Right lobe of liver (tissue), 6 donors: ENCODE measurements at regions not wholly inside any gene's neighbourhood (a gene's known extent, or its start where the extent isn't known, plus 50 kb on each side); places are given as distances from the start of the nearest gene placed in this dataset.

Source experiments
- ATAC-seq, 4 donors: fragments of 200-7000 bp; cut with Tn5 transposase; one replicate each; pipeline ENCODE4 v1.9.1; 2020; ENCODE audit warnings: mild to moderate bottlenecking in 4 of 4, moderate library complexity in 4 of 4
- DNase-seq, 3 donors: peaks; one replicate each; pipeline ENCODE4 v3.0.0-alpha.2; 2020
- H3K27ac ChIP-seq, 3 donors: fragments of 200-600 bp; one replicate each; pipeline ENCODE4 v1.8.0; 2022
- H3K27me3 ChIP-seq, 2 donors: fragments of 200-600 bp; one replicate each; pipeline ENCODE4 v1.8.0; 2022
- H3K36me3 ChIP-seq, 4 donors: fragments of 200-600 bp; sonication (generic) in 1 of 4; one replicate each; pipeline versions ENCODE4 v1.5.1 to v1.8.0; 2017 to 2022; ENCODE audit warnings: control low read depth in 1 of 4
- H3K4me1 ChIP-seq, 4 donors: fragments of 200-600 bp; sonication (generic) in 1 of 4; one replicate each; pipeline versions ENCODE4 v1.5.1 to v1.8.0; 2017 to 2022; ENCODE audit warnings: control low read depth in 1 of 4
- H3K4me3 ChIP-seq, 3 donors: fragments of 200-600 bp; one replicate each; pipeline ENCODE4 v1.8.0; 2022
- H3K9me3 ChIP-seq, 4 donors: fragments of 200-600 bp; sonication (generic) in 1 of 4; one replicate each; pipeline versions ENCODE4 v1.5.1 to v1.8.0; 2017 to 2022; ENCODE audit warnings: control low read depth in 1 of 4
- POLR2A ChIP-seq: fragments of 450-650 bp; IDR thresholded peaks from one replicate; pipeline ENCODE4 v1.6.1; 2017; ENCODE audit warnings: antibody characterized with exemption, mild to moderate bottlenecking
- WGBS: methylation state at CpG from one replicate; pipeline ENCODE4 v1.1.6; 2018; ENCODE audit warnings: low coverage, low lambda C conversion rate; ENCODE audit not compliant: insufficient coverage; ENCODE audit errors: missing lambda C conversion rate; 5-methylcytosine and 5-hydroxymethylcytosine counted together
- intact Hi-C, 2 donors: fragments of 100-400 bp; cut with DNase I; formaldehyde crosslinking; loops; one replicate each; pipeline versions ENCODE4 v1.11.2 to v1.14.1; 2022
- TF ChIP-seq, protein P1 (sequence below), 4 donors: fragments of 200-600 bp in 3 of 4; fragments of 450-650 bp in 1 of 4; IDR thresholded peaks; one replicate each; pipeline versions ENCODE4 v1.5.1 to v1.8.0; 2016 to 2022; ENCODE audit warnings: antibody characterized with exemption in 4 of 4, mild to moderate bottlenecking in 2 of 4
- donor health status: DM: no; HTN: yes; CAD: no.
- donor health status: DM: no; HTN: no; CAD: no.
- donor health status: DM: no; HTN: no; CAD: no.
- donor health status: DM: no; HTN: yes; CAD: no.
- donor health status: DM: no; HTN: yes; CAD: no.

DNA sequence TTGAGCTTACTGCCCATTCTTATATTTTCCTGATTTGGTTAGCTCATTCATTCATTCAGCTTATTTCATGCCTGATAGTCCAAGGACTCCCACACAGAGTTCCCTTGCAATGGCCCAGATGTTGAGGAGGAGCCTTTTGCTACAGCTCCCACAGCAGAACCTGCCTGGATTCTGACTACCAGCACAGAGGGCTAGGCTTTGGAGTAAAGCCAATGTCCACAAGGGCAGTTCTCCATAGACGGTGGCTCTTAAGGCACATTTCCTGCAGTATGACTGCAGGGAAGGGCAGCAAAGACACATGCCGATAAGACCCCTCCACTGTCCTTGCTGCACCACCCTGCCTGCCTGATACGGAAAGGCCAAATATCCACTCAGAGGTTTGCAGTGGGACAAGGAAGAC lies 112.3 kb upstream of the SYNDIG1 start:
- no peak overlapping the region for H3K4me3 ChIP-seq
- H3K27me3 ChIP-seq, result no peaks in the 10 kb centered on the region
- H3K4me1 ChIP-seq, result no peaks in the 10 kb centered on the region
- WGBS, result 40% methylated on average over 3 of the region's 3 CpGs
- H3K27ac ChIP-seq, result no peak overlapping the region
- H3K36me3 ChIP-seq, result no peaks in the 10 kb centered on the region
- H3K9me3 ChIP-seq, result no peaks in the 10 kb centered on the region
- peak in 1 of 4 donors; percentile 15 for ATAC-seq
- no peak for DNase-seq
- intact Hi-C loops, result no loop called here
- TF ChIP-seq, protein P1, sequence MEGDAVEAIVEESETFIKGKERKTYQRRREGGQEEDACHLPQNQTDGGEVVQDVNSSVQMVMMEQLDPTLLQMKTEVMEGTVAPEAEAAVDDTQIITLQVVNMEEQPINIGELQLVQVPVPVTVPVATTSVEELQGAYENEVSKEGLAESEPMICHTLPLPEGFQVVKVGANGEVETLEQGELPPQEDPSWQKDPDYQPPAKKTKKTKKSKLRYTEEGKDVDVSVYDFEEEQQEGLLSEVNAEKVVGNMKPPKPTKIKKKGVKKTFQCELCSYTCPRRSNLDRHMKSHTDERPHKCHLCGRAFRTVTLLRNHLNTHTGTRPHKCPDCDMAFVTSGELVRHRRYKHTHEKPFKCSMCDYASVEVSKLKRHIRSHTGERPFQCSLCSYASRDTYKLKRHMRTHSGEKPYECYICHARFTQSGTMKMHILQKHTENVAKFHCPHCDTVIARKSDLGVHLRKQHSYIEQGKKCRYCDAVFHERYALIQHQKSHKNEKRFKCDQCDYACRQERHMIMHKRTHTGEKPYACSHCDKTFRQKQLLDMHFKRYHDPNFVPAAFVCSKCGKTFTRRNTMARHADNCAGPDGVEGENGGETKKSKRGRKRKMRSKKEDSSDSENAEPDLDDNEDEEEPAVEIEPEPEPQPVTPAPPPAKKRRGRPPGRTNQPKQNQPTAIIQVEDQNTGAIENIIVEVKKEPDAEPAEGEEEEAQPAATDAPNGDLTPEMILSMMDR (IDR thresholded peaks at IDR 0.05), result no peak
- TF ChIP-seq POLR2A, result no peak

DNA sequence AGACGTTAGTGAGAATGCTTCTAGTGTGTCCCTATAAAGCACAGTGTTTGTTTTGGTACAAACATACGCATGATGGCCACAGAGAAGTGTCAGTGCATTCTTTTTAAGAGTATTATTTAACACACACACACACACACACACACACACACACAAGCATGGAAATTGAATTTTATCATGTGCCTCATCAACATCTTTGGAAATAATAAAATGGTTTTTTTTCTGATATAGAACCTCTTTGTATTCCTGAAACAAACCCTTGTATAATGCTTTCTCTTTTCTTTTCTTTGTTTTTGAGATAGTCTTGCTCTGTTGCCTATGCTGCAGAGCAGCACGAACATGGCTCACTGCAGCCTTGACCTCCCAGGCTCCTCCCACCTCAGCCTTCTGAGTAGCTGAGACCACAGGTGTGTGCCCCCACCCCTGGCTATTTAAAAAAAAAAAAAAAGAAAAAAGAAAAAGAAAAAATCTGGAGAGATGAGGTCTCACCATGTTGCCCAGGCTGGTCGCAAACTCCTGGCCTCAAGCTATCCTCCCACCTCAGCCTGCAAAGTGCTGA lies 116.2 kb upstream of the SYNDIG1 start:
- no peak for ATAC-seq
- Histone ChIP-seq H3K36me3 (no peaks in the 10 kb centered on the region), H3K27ac (no peak overlapping the region), H3K27me3 (no peaks in the 10 kb centered on the region), H3K9me3 (no peaks in the 10 kb centered on the region), H3K4me1 (no peaks in the 10 kb centered on the region), H3K4me3 (no peak overlapping the region)
- intact Hi-C loops, result no loop called here
- no peak for TF ChIP-seq POLR2A
- TF ChIP-seq, protein P1 (IDR thresholded peaks at IDR 0.05), result no peak
- DNase-seq, result no peak
- WGBS, result 55% methylated on average over 4 of the region's 4 CpGs

DNA sequence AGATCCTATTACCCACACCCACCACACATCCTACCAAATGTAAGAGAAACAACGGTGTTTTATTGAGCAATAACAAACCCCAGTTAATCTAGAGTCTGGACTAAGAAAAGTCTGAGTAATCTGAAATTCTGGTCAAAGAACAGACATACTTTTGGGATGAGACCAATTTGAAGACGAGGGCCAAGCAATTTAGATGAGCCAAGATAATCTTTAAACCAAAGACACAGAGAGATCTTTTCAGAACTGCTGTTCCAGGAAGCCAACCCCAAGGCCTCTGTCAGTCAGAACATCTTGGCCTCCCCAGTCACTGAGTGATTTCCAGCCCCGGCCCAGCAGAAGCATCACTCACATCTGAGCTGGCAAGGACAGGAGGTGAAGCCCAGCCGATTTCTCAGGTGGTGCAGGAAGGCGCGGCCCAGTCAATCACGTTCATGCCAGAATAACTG lies 118.5 kb upstream of the SYNDIG1 start:
- WGBS, result 55% methylated on average over 5 of the region's 7 CpGs
- no peak for ATAC-seq
- no peak for DNase-seq

DNA sequence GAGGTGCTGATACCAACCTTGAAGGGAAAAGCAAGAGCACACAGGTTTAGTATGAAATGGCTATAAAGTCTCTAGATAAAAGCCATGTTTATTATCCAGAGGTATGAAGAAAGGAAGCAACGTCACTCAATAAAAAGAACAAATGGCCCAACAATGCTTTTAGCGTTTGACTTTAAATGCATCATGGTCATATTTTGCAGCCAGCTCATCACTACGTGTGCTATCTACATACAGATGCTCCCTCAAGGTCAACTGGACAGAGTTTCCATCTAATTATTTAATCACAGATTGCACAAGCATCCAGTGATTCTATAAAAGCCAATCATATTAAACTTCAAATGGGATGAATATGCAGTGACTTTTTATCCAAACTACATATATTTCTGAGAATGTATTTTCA lies 127.6 kb upstream of the SYNDIG1 start:
- Histone ChIP-seq H3K27ac (no peak overlapping the region), H3K4me3 (no peak overlapping the region), H3K4me1 (no peaks in the 10 kb centered on the region), H3K27me3 (no peaks in the 10 kb centered on the region), H3K9me3 (no peaks in the 10 kb centered on the region), H3K36me3 (no peaks in the 10 kb centered on the region)
- no peak for TF ChIP-seq POLR2A
- TF ChIP-seq, protein P1 (IDR thresholded peaks at IDR 0.05), result no peak
- no peak for ATAC-seq
- 58% methylated on average over 3 of the region's 3 CpGs for WGBS
- intact Hi-C loops, result no loop called here
- DNase-seq, result no peak

More for the DNA sequence above, 118.5 kb upstream of the SYNDIG1 start:
- H3K9me3 ChIP-seq, result no peaks in the 10 kb centered on the region
- intact Hi-C loops, result no loop called here
- H3K36me3 ChIP-seq, result no peaks in the 10 kb centered on the region
- H3K27ac ChIP-seq, result no peak overlapping the region
- TF ChIP-seq, protein P1 (IDR thresholded peaks at IDR 0.05), result no peak
- TF ChIP-seq POLR2A, result no peak
- no peaks in the 10 kb centered on the region for H3K27me3 ChIP-seq
- H3K4me1 ChIP-seq, result no peaks in the 10 kb centered on the region
- no peak overlapping the region for H3K4me3 ChIP-seq

GRCh38 chr20:24340933-24341332 lies 128.5 kb upstream of the SYNDIG1 start:
- Histone ChIP-seq H3K4me3 (no peak overlapping the region), H3K27ac (no peak overlapping the region), H3K4me1 (no peaks in the 10 kb centered on the region), H3K36me3 (no peaks in the 10 kb centered on the region), H3K27me3 (no peaks in the 10 kb centered on the region), H3K9me3 (no peaks in the 10 kb centered on the region)
- intact Hi-C loops, result no loop called here
- TF ChIP-seq, protein P1 (IDR thresholded peaks at IDR 0.05), result no peak
- TF ChIP-seq POLR2A, result no peak
- 80% methylated on average over 2 of the region's 2 CpGs for WGBS
- no peak for DNase-seq
- no peak for ATAC-seq
